ENCODE measurements at regions not wholly inside any gene's neighbourhood (a gene's known extent, or its start where the extent isn't known, plus 50 kb on each side); places are given as distances from the start of the nearest gene placed in this dataset.
"Not testable (repeated sequence)": the region's sequence is repeated elsewhere in the genome, so short reads cannot be mapped to it uniquely, and the experiment has no call there.

DNA sequence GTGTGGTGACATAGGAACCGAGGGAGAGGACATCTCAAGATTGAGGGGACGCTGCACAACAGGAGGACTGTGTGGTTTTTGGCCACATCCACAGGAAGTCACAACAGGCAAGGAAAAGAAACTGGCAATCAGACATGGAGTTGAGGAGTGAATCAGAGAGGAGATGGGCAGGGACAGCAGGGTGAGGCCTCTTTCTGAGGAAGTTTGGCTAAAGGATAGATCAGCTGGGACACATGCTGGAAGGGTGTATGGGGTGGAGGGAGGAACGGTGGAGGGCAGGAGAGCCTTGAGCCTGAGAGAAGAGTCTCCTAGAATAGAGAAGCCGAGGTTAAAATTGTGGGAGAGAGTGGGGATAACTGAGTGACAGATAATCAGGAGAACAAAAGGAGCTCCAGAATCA, 75.1 kb upstream of the CIDEA start:
- DNase-seq = not testable (repeated sequence)

GRCh38 chr18:12179697-12180577, 74.2 kb upstream of the CIDEA start:
- not testable (repeated sequence) for DNase-seq

DNA sequence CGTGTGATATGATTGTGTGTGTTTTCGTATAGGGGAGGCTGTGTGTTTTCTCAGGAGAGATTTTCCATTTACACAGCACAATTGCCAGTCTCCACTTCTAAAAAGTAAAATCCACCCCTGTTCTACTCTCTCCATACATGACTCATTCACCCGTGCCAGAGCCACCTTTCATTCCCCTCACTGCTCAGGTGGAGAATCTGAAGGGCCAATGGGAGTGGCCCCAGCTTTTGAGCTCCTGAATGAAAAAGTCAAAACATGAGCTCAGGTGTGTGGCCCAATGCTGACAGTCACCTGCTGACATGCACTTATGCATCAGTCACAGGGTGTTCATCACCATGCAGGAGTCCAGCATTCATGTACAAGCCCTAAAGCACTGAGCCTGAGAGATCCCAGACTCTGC, 55.4 kb upstream of the CIDEA start:
- DNase-seq = not testable (repeated sequence)

GRCh38 chr18:12200186-12200585, 54.0 kb upstream of the CIDEA start:
- DNase-seq = peak in 1 of 2 donors; percentile 37

Measured in bone marrow (tissue), 2 donors.